GM23248 (cell line): ENCODE measurements at regions not wholly inside any gene's neighbourhood (a gene's known extent, or its start where the extent isn't known, plus 50 kb on each side); places are given as distances from the start of the nearest gene placed in this dataset.

Source experiments
- EZH2 ChIP-seq: fragments of 200-600 bp; sonication (generic); IDR thresholded peaks from 2 replicates; pipeline ENCODE4 v1.6.1; 2018; ENCODE audit warnings: antibody characterized with exemption, mild to moderate bottlenecking; ENCODE audit not compliant: insufficient read depth, poor library complexity, severe bottlenecking
- EZH2phosphoT487 ChIP-seq: fragments of 200-600 bp; sonication (generic); IDR thresholded peaks from 2 replicates; pipeline ENCODE4 v1.6.1; 2018; ENCODE audit warnings: antibody characterized with exemption, moderate library complexity, mild to moderate bottlenecking, low read depth; ENCODE audit not compliant: insufficient read depth

DNA sequence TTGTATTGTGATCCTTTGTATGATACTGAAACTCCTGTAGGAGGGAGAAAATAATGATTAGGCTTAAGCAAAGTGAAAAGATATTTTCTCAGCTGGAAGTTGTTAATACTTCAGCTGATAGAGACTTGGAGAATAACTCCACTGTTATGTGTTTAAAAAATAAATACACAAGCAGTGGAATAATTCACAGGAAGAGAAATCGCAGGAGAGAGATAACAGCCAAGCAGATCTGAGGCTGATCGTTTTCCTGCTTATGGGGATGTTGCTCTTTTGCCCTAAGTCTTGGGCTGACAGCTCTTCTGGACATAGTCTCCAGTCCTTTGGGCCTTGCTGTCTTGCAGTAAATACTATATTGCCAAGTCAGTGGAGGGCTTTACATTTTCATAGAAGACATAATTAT, 93.3 kb downstream of the OLFM4 start:
- TF ChIP-seq EZH2 = no peak
- no peak for TF ChIP-seq EZH2phosphoT487
